ENCODE measurements at regions not wholly inside any gene's neighbourhood (a gene's known extent, or its start where the extent isn't known, plus 50 kb on each side); places are given as distances from the start of the nearest gene placed in this dataset.

- H3K36me3 ChIP-seq (ENCODE audit: control insufficient read depth, insufficient read depth, low read length): no peaks in the 10 kb centered on the region
- intact Hi-C loops (cut with micrococcal nuclease; ENCODE audit: unreplicated experiment): no loop called here
- H3K9me3 ChIP-seq (ENCODE audit: control insufficient read depth, insufficient read depth, low read depth, low read length): peaks cover 5% of the 10 kb centered on the region; the same call in 1 of the 2 replicates
- H3K27ac ChIP-seq (ENCODE audit: low read length): no peak overlapping the region
- no TSS peak for BruUV-seq (replicated peaks)
- H3K27me3 ChIP-seq (ENCODE audit: control insufficient read depth, insufficient read depth, low read length): peaks cover 29% of the 10 kb centered on the region
- ChIA-PET POLR2A (interaction anchor here (0.6 kb wide), 1 partner anchor 162 kb away, joined by 3 read pairs; no protein-coding TSS in a partner anchor), CTCF (interaction anchor here (0.6 kb wide), 1 partner anchor 126 kb away, joined by 4 read pairs; no protein-coding TSS in a partner anchor)
- no peak overlapping the region for H3K4me3 ChIP-seq (ENCODE audit: low read depth in 2 of 2, low read length in 2 of 2)
- peak; percentile 83 for DNase-seq (ENCODE audit: low read depth, low spot score)
- no peak; the same call in 1 of the 2 replicates for ATAC-seq
- no peaks in the 10 kb centered on the region for H3K4me1 ChIP-seq (ENCODE audit: control insufficient read depth, insufficient read depth, low read length)
- in situ Hi-C loops (cut with HindIII; ENCODE audit: low pct_unique_long_range_greater_than_20kb, low sequenced_read_pairs): no loop called here
- TF ChIP-seq SIN3A (IDR thresholded peaks at IDR 0.05; ENCODE audit: borderline replicate concordance, insufficient read depth, low read depth, low read length) (no peak), TCF7L2 (IDR thresholded peaks at IDR 0.05; ENCODE audit: low read depth, low read length) (no peak), CTCF (IDR thresholded peaks at IDR 0.05) (no peak), REST (IDR thresholded peaks at IDR 0.05; ENCODE audit: insufficient read depth in 1 of 2, low read depth in 2 of 2, low read length in 1 of 2) (no peak), POLR2AphosphoS5 (IDR thresholded peaks at IDR 0.05; ENCODE audit: low read depth, low read length) (no peak)
Measured at GRCh38 chr12:27176765-27177164, 67.3 kb upstream of the STK38L start.

- Histone ChIP-seq H3K27me3 (ENCODE audit: control insufficient read depth, insufficient read depth, low read length) (peaks cover 29% of the 10 kb centered on the region), H3K4me3 (ENCODE audit: low read depth in 2 of 2, low read length in 2 of 2) (no peak overlapping the region), H3K4me1 (ENCODE audit: control insufficient read depth, insufficient read depth, low read length) (no peaks in the 10 kb centered on the region), H3K36me3 (ENCODE audit: control insufficient read depth, insufficient read depth, low read length) (no peaks in the 10 kb centered on the region), H3K27ac (ENCODE audit: low read length) (no peak overlapping the region), H3K9me3 (ENCODE audit: control insufficient read depth, insufficient read depth, low read depth, low read length) (peaks cover 5% of the 10 kb centered on the region; the same call in 1 of the 2 replicates)
- no peak for ATAC-seq
- TF ChIP-seq CTCF (IDR thresholded peaks at IDR 0.05): no peak
- no peak for TF ChIP-seq SIN3A (IDR thresholded peaks at IDR 0.05; ENCODE audit: borderline replicate concordance, insufficient read depth, low read depth, low read length)
- no peak for TF ChIP-seq POLR2AphosphoS5 (IDR thresholded peaks at IDR 0.05; ENCODE audit: low read depth, low read length)
- TF ChIP-seq REST (IDR thresholded peaks at IDR 0.05; ENCODE audit: insufficient read depth in 1 of 2, low read depth in 2 of 2, low read length in 1 of 2): no peak
- no peak for TF ChIP-seq TCF7L2 (IDR thresholded peaks at IDR 0.05; ENCODE audit: low read depth, low read length)
- no TSS peak for BruUV-seq (replicated peaks)
- no peak for DNase-seq (ENCODE audit: low read depth, low spot score)
- POLR2A ChIA-PET: no interaction called here
- in situ Hi-C loops (cut with HindIII; ENCODE audit: low pct_unique_long_range_greater_than_20kb, low sequenced_read_pairs): no loop called here
- CTCF ChIA-PET: no interaction called here
- intact Hi-C loops (cut with micrococcal nuclease; ENCODE audit: unreplicated experiment): no loop called here
Measured at GRCh38 chr12:27177706-27178105, 66.4 kb upstream of the STK38L start.

All from Panc1 (cell line).